DMS 273 (cell line): ENCODE measurements at regions not wholly inside any gene's neighbourhood (a gene's known extent, or its start where the extent isn't known, plus 50 kb on each side); places are given as distances from the start of the nearest gene placed in this dataset.

Experiments used
- DNase-seq: peaks from one replicate; lab custom pipeline; 2025; ENCODE audit not compliant: unreplicated experiment; lab: John Stamatoyannopoulos, UW

GRCh38 chr18:25962919-25963318 is 127.5 kb downstream of the SS18 start:
- no peak for DNase-seq

- peak; percentile 8 for DNase-seq
Measured at GRCh38 chr18:25962176-25962575, 128.2 kb downstream of the SS18 start.

GRCh38 chr18:25957017-25957416 is 133.4 kb downstream of the SS18 start:
- DNase-seq: no peak

GRCh38 chr18:25953111-25953510 is 137.3 kb downstream of the SS18 start:
- no peak for DNase-seq

- DNase-seq: no peak
Measured at GRCh38 chr18:25950321-25950720, 140.1 kb downstream of the SS18 start.

- DNase-seq: no peak
Measured at GRCh38 chr18:25946540-25946939, 143.9 kb downstream of the SS18 start.

GRCh38 chr18:25935356-25935755 is 155.1 kb downstream of the SS18 start:
- peak; percentile 60 for DNase-seq

- DNase-seq: no peak
Measured at GRCh38 chr18:25931126-25931525, 159.3 kb downstream of the SS18 start.

- DNase-seq: no peak
Measured at GRCh38 chr18:25929787-25930186, 160.6 kb downstream of the SS18 start.

GRCh38 chr18:25927830-25928229 is 162.6 kb downstream of the SS18 start:
- no peak for DNase-seq

- DNase-seq: no peak
Measured at GRCh38 chr18:25923193-25923592, 167.2 kb downstream of the SS18 start.

- DNase-seq: peak; percentile 70
Measured at GRCh38 chr18:25921677-25922421, 168.6 kb downstream of the SS18 start.

GRCh38 chr18:25915907-25916306 is 174.5 kb downstream of the SS18 start:
- peak; percentile 32 for DNase-seq

GRCh38 chr18:25898965-25899364 is 191.4 kb downstream of the SS18 start:
- peak; percentile 94 for DNase-seq

GRCh38 chr18:25896956-25897355 is 193.5 kb downstream of the SS18 start:
- DNase-seq: peak; percentile 84

- DNase-seq: peak; percentile 78
Measured at GRCh38 chr18:25896178-25896780, 194.1 kb downstream of the SS18 start.

GRCh38 chr18:25895518-25895917 is 194.9 kb downstream of the SS18 start:
- DNase-seq: no peak

- no peak for DNase-seq
Measured at GRCh38 chr18:25886283-25886682, 204.1 kb downstream of the SS18 start.

- DNase-seq: no peak
Measured at GRCh38 chr18:25883091-25883490, 207.3 kb downstream of the SS18 start.

GRCh38 chr18:25881149-25881548 is 209.3 kb downstream of the SS18 start:
- DNase-seq: no peak

- no peak for DNase-seq
Measured at GRCh38 chr18:25880441-25880840, 210.0 kb downstream of the SS18 start.

GRCh38 chr18:25876330-25876948 is 214.0 kb downstream of the SS18 start:
- no peak for DNase-seq
